K562 (cell line): ENCODE measurements at regions not wholly inside any gene's neighbourhood (a gene's known extent, or its start where the extent isn't known, plus 50 kb on each side); places are given as distances from the start of the nearest gene placed in this dataset.

ENCODE experiments used
- ATAC-seq: fragments of 200-7000 bp; cut with Tn5 transposase; 3 replicates; pipeline ENCODE4 v1.9.1; 2020; ENCODE audit warnings: moderate library complexity
- BruUV-seq: library from RNA; stranded (reverse); fragments of 400-500 nt; replicated peaks from 2 replicates; lab custom pipeline; 2021; lab: Mats Ljungman, UMichigan
- CTCF ChIA-PET: fragments of 300-600 bp; formaldehyde crosslinking; extraction: SDS; loops from one replicate; lab custom pipeline; 2021; ENCODE audit warnings: low intra/inter-chr PET ratio; lab: Yijun Ruan, JAX
- POLR2A ChIA-PET: fragments of 300-600, 350-650 bp; sonication (Branson Sonifier 250); formaldehyde crosslinking; extraction: SDS; loops from one replicate; lab custom pipeline; 2021; ENCODE audit warnings: antibody characterized with exemption, inconsistent platforms; lab: Yijun Ruan, JAX
- DNase-seq, 4 experiments: peaks; one replicate each; pipeline versions ENCODE4 v3.0.0 to v3.0.0-alpha.2; 2011 to 2018; ENCODE audit warnings: low spot score in 3 of 4, mixed read lengths in 3 of 4; ENCODE audit errors: extremely low read depth in 1 of 4
- FAIRE-seq: peaks from 2 replicates; lab custom pipeline; 2011; peaks lifted over from hg19 to GRCh38; lab: Jason Lieb, UNC
- H2AFZ ChIP-seq: 2 replicates; pipeline ENCODE4 v1.6.0; 2011; ENCODE audit warnings: low read depth, low read length, control low read depth, inconsistent platforms
- H3K27ac ChIP-seq: fragments of 200-600 bp; 3 replicates; pipeline ENCODE4 v1.8.0; 2011; ENCODE audit warnings: low read depth, mild to moderate bottlenecking, control low read depth, inconsistent platforms, low read length, moderate library complexity, mixed read lengths; ENCODE audit errors: extremely low read depth
- H3K27me3 ChIP-seq, 2 experiments: fragments of 300-600 bp in 1 of 2; 2 replicates in 1 of 2; 3 replicates in 1 of 2; pipeline versions ENCODE4 v1.6.0 to v1.8.0; 2011; ENCODE audit warnings: inconsistent platforms in 2 of 2, low read length in 2 of 2, mild to moderate bottlenecking in 1 of 2, mixed read lengths in 1 of 2, moderate library complexity in 1 of 2; ENCODE audit not compliant: control insufficient read depth in 2 of 2, insufficient read depth in 2 of 2
- H3K36me3 ChIP-seq: fragments of 300-600 bp; 3 replicates; pipeline ENCODE4 v1.8.0; 2011; ENCODE audit warnings: mild to moderate bottlenecking, low read length, inconsistent platforms; ENCODE audit not compliant: control insufficient read depth, insufficient read depth
- H3K4me1 ChIP-seq, 2 experiments: fragments of 200-600 bp in 1 of 2; replicated peaks in 1 of 2; 2 replicates in 1 of 2; 3 replicates in 1 of 2; pipeline versions ENCODE4 v1.5.1 to v1.8.0; 2011; ENCODE audit warnings: inconsistent platforms in 2 of 2, low read length in 2 of 2, mild to moderate bottlenecking in 1 of 2, mixed read lengths in 1 of 2, moderate library complexity in 1 of 2; ENCODE audit not compliant: control insufficient read depth in 2 of 2, insufficient read depth in 2 of 2
- H3K4me2 ChIP-seq: 2 replicates; pipeline ENCODE4 v1.6.1; 2011; ENCODE audit warnings: low read length, control low read depth, inconsistent platforms, mixed read lengths; ENCODE audit not compliant: insufficient read depth
- H3K4me3 ChIP-seq: fragments of 200-600 bp; sonication (generic), shearing (Covaris generic); 2 replicates; pipeline ENCODE4 v1.5.1; 2016; ENCODE audit warnings: control low read depth, inconsistent platforms
- H3K79me2 ChIP-seq: fragments of 200-600 bp; 3 replicates; pipeline ENCODE4 v1.8.0; 2011; ENCODE audit warnings: low read length, inconsistent platforms; ENCODE audit not compliant: control insufficient read depth, insufficient read depth
- H3K9ac ChIP-seq, 2 experiments: 2 replicates each; pipeline versions ENCODE4 v1.6.0 to v1.6.1; 2011; ENCODE audit warnings: low read depth in 2 of 2, low read length in 2 of 2, control low read depth in 1 of 2, inconsistent platforms in 1 of 2, mild to moderate bottlenecking in 1 of 2, mixed read lengths in 1 of 2; ENCODE audit not compliant: insufficient read depth in 1 of 2
- H3K9me1 ChIP-seq: one replicate; pipeline ENCODE4 v1.6.0; 2011; ENCODE audit warnings: inconsistent platforms, mild to moderate bottlenecking, low read length, moderate library complexity; ENCODE audit not compliant: control insufficient read depth, insufficient read depth
- H3K9me3 ChIP-seq: replicated peaks from 2 replicates; pipeline ENCODE4 v1.5.1; 2011; ENCODE audit warnings: low read depth, low read length, inconsistent platforms; ENCODE audit not compliant: control insufficient read depth, insufficient read depth
- H4K20me1 ChIP-seq: replicated peaks from 2 replicates; pipeline ENCODE4 v1.6.1; 2011; ENCODE audit warnings: low read length, inconsistent platforms, mixed read lengths; ENCODE audit not compliant: control insufficient read depth, insufficient read depth
- ARID3A ChIP-seq: IDR thresholded peaks from 2 replicates; pipeline ENCODE4 v1.6.1; 2012; ENCODE audit warnings: low read depth, low read length, improper control_type of control experiment, borderline replicate concordance
- CREB5 ChIP-seq: fragments of 250-450 bp; sonication (Bioruptor Pico); IDR thresholded peaks from 2 replicates; pipeline ENCODE4 v1.5.0; 2020; ENCODE audit warnings: mild to moderate bottlenecking
- HNRNPH1 ChIP-seq: fragments of 200-400 bp; formaldehyde crosslinking; optimal IDR thresholded peaks from 2 replicates; pipeline ENCODE3; 2017; ENCODE audit warnings: low read depth, mild to moderate bottlenecking, low read length, moderate library complexity
- JUN ChIP-seq, 2 experiments: sonication (generic) in 1 of 2; formaldehyde crosslinking in 1 of 2; IDR thresholded peaks; 2 replicates each; pipeline versions ENCODE4 v1.6.1 to v1.8.0; 2012 to 2022; ENCODE audit warnings: borderline replicate concordance in 2 of 2, mild to moderate bottlenecking in 2 of 2, improper control_type of control experiment in 1 of 2, low read depth in 1 of 2, low read length in 1 of 2, missing genetic modification reagents in 1 of 2
- OTX1 ChIP-seq: fragments of 450-650 bp; formaldehyde crosslinking; IDR thresholded peaks from 2 replicates; pipeline ENCODE4 v1.4.0; 2022; ENCODE audit warnings: mild to moderate bottlenecking
- PML ChIP-seq: IDR thresholded peaks from 2 replicates; pipeline ENCODE4 v1.6.1; 2012; ENCODE audit warnings: low read length, inconsistent platforms
- SIRT6 ChIP-seq: IDR thresholded peaks from one replicate; pipeline ENCODE4 v1.6.1; 2012; ENCODE audit warnings: low read depth, mild to moderate bottlenecking, control low read depth, inconsistent platforms, low read length, moderate library complexity
- XRCC3 ChIP-seq: fragments of 450-650 bp; IDR thresholded peaks from 2 replicates; pipeline ENCODE4 v1.6.1; 2017; ENCODE audit warnings: mild to moderate bottlenecking, moderate library complexity
- ZNF239 ChIP-seq: fragments of 250-450 bp; sonication (Bioruptor Pico); IDR thresholded peaks from 2 replicates; pipeline ENCODE4 v1.4.0; 2020; ENCODE audit warnings: mild to moderate bottlenecking
- ZNF699 ChIP-seq: fragments of 250-450 bp; sonication (Bioruptor Pico); IDR thresholded peaks from 2 replicates; pipeline ENCODE4 v1.8.0; 2021; ENCODE audit warnings: mild to moderate bottlenecking, moderate library complexity; ENCODE audit not compliant: insufficient replicate concordance
- WGBS: fragments of 100-300 bp; shearing (Covaris generic); methylation state at CpG from one replicate; pipeline ENCODE4 v1.1.6; 2016; ENCODE audit warnings: low coverage, mixed read lengths; ENCODE audit not compliant: insufficient coverage; ENCODE audit errors: missing lambda C conversion rate; 5-methylcytosine and 5-hydroxymethylcytosine counted together
- in situ Hi-C: fragments of 300-500 bp; cut with MboI; formaldehyde crosslinking; loops from 4 replicates; pipeline ENCODE4 v1.15.0; 2018; ENCODE audit warnings: inconsistent platforms, mixed read lengths
- intact Hi-C: fragments of 100-400 bp; cut with micrococcal nuclease; formaldehyde crosslinking; loops from 2 replicates; pipeline ENCODE4 v1.14.2; 2022

- DNase-seq, result no peak
- TF ChIP-seq OTX1 (CRISPR knock-in tag) (no peak), PML (no peak), CREB5 (CRISPR knock-in tag) (no peak), ZNF239 (CRISPR knock-in tag) (no peak), ARID3A (no peak), SIRT6 (no peak), ZNF699 (CRISPR knock-in tag) (no peak), HNRNPH1 (no peak), JUN (IDR thresholded peaks at IDR 0.05; ENCODE audit: borderline replicate concordance, low read depth, low read length) (no peak), JUN (CRISPR knock-in tag; IDR thresholded peaks at IDR 0.05; ENCODE audit: borderline replicate concordance) (no peak), XRCC3 (no peak)
- TF ChIP-seq, all 486 proteins: peak for 0
- no peaks in the 10 kb centered on the region for H3K4me1 ChIP-seq
- H3K9me1 ChIP-seq, result no peaks in the 10 kb centered on the region
- no peaks in the 10 kb centered on the region for H3K9me3 ChIP-seq
- 76% methylated on average over 13 of the region's 15 CpGs for WGBS
- H3K27me3 ChIP-seq, result no peaks in the 10 kb centered on the region
- CTCF ChIA-PET, result no interaction called here
- no peak overlapping the region for H2AFZ ChIP-seq
- no peaks in the 10 kb centered on the region for H3K36me3 ChIP-seq
- FAIRE-seq (no peak), ATAC-seq (no peak)
- no peak overlapping the region for H3K9ac ChIP-seq
- no peaks in the 10 kb centered on the region for H3K79me2 ChIP-seq
- no peak overlapping the region for H3K4me2 ChIP-seq
- H3K4me3 ChIP-seq, result no peak overlapping the region
- no peaks in the 10 kb centered on the region for H4K20me1 ChIP-seq
- no TSS peak for BruUV-seq
- in situ Hi-C loops (no loop called here), intact Hi-C loops (no loop called here)
- POLR2A ChIA-PET, result no interaction called here
- no peak overlapping the region for H3K27ac ChIP-seq
Measured at GRCh38 chr22:47884200-47884599, 1121.8 kb downstream of the TBC1D22A start.
